ENCODE measurements at regions not wholly inside any gene's neighbourhood (a gene's known extent, or its start where the extent isn't known, plus 50 kb on each side); places are given as distances from the start of the nearest gene placed in this dataset.

DNA sequence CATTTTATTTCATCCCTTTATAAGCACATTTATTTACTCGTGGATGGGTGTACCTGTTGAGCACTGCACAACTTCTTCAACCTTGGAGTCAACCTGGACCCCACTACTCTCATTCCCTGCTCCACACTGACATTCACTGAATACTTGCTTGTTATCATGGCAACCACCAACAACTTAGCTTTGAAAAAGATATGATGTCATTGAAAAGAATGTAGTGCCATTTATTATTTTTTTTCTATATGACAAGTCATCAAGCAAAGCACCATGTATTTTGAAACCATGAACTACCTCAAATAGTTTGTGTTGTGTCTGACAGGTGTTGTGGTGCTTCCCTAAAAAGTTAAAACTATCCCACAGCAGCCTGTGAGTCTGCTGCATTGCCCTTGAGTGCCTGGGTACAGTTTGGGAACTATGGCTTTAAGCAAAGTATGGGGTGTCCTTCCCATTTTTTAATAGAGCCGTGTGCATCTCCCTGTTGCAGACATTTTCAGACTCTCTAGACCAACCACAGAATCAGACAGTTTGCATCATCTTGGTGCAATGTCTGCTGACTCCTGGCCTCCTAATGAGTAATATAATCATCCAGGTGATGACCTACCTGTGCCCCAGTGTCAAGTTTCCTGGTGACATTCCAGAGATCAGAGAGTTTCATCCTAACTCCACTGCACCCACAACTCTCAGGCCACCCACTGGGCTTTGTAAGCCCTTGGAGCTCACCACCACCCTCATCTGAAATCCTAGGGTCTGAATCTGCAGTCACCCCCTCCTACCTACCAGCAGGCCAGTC is 339.7 kb upstream of the PROX1 start:
- TF ChIP-seq, protein P1, sequence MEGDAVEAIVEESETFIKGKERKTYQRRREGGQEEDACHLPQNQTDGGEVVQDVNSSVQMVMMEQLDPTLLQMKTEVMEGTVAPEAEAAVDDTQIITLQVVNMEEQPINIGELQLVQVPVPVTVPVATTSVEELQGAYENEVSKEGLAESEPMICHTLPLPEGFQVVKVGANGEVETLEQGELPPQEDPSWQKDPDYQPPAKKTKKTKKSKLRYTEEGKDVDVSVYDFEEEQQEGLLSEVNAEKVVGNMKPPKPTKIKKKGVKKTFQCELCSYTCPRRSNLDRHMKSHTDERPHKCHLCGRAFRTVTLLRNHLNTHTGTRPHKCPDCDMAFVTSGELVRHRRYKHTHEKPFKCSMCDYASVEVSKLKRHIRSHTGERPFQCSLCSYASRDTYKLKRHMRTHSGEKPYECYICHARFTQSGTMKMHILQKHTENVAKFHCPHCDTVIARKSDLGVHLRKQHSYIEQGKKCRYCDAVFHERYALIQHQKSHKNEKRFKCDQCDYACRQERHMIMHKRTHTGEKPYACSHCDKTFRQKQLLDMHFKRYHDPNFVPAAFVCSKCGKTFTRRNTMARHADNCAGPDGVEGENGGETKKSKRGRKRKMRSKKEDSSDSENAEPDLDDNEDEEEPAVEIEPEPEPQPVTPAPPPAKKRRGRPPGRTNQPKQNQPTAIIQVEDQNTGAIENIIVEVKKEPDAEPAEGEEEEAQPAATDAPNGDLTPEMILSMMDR (IDR thresholded peaks at IDR 0.05; ENCODE audit: unreplicated experiment), result no peak
- no peak for DNase-seq (ENCODE audit: low spot score)
- H3K27ac Mint-ChIP-seq (ENCODE audit: unreplicated experiment), result no peak overlapping the region

DNA sequence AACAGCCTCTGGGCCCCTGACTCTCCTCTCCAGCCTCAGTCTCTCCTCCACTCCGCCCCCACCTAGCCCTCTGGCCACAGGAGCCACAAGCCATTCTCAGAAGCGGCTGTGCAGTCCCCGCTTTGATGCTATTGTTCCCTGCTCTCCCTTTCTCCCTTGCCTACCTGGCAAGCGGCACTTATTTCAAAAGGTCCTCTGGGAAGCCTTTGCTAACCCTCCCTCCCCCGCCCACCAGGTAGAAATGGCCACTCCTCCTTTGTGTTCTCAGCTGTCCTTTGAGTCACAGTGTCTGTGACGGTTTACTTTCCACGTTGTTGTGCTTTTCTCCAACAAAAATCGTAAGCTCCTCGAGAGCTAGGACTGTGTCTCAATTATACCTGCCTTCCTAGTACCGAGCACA is 338.4 kb upstream of the PROX1 start:
- Mint-ChIP-seq H3K4me1 (ENCODE audit: unreplicated experiment) (no peaks in the 10 kb centered on the region), H3K36me3 (ENCODE audit: low read depth, unreplicated experiment) (no peaks in the 10 kb centered on the region), H3K27me3 (ENCODE audit: unreplicated experiment) (no peaks in the 10 kb centered on the region), H3K9me3 (ENCODE audit: unreplicated experiment) (no peaks in the 10 kb centered on the region), H3K27ac (ENCODE audit: unreplicated experiment) (no peak overlapping the region), H3K4me3 (ENCODE audit: unreplicated experiment) (no peak overlapping the region)
- no peak for DNase-seq (ENCODE audit: low spot score)
- TF ChIP-seq, protein P1 (IDR thresholded peaks at IDR 0.05; ENCODE audit: unreplicated experiment), result no peak

More for the DNA sequence above, 339.7 kb upstream of the PROX1 start:
- no peak overlapping the region for H3K4me3 Mint-ChIP-seq (ENCODE audit: unreplicated experiment)
- H3K4me1 Mint-ChIP-seq (ENCODE audit: unreplicated experiment), result no peaks in the 10 kb centered on the region
- no peaks in the 10 kb centered on the region for H3K9me3 Mint-ChIP-seq (ENCODE audit: unreplicated experiment)
- H3K36me3 Mint-ChIP-seq (ENCODE audit: low read depth, unreplicated experiment), result no peaks in the 10 kb centered on the region
- no peaks in the 10 kb centered on the region for H3K27me3 Mint-ChIP-seq (ENCODE audit: unreplicated experiment)

DNA sequence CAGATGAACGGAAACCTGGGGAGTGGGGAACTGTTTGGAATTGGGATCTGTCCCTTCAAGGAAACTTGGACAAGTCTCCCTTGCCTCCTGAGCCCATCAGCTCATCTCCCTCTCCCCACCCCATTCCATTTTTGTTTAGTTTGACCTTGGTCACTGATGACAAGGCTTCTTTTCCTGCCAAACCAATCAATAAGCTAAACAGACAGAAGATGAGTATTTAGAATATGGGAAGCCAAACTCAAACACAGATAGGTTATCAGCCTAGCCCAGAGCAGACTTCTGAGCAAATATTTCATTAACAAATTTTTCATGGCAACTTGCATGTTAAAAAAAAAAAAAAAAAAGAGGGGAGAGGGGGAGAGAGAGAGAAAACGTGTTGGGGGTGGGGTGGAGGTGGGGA is 337.2 kb upstream of the PROX1 start:
- no peaks in the 10 kb centered on the region for H3K4me1 Mint-ChIP-seq (ENCODE audit: unreplicated experiment)
- no peak overlapping the region for H3K27ac Mint-ChIP-seq (ENCODE audit: unreplicated experiment)
- no peak for DNase-seq (ENCODE audit: low spot score)
- TF ChIP-seq, protein P1 (IDR thresholded peaks at IDR 0.05; ENCODE audit: unreplicated experiment), result no peak
- H3K9me3 Mint-ChIP-seq (ENCODE audit: unreplicated experiment), result no peaks in the 10 kb centered on the region
- no peaks in the 10 kb centered on the region for H3K27me3 Mint-ChIP-seq (ENCODE audit: unreplicated experiment)
- H3K36me3 Mint-ChIP-seq (ENCODE audit: low read depth, unreplicated experiment), result no peaks in the 10 kb centered on the region
- H3K4me3 Mint-ChIP-seq (ENCODE audit: unreplicated experiment), result no peak overlapping the region

DNA sequence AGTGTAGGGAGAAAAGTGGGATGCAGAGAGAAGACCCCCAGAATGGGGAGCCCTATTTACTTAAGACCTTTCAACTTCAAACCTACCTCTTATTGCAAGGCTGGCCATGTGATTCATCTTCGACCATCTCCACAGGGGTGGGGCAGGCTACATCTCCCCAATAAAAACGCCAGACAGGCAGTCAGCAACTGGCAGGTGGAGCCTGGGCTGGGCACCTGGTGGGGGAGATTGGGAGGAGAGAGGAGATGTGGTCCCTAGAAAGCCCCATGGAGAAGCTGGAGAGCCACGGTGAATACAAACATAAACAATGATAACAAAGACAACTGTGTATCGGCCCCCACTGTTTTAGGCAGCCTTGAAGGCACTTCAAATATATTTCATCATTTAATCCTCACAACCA is 336.7 kb upstream of the PROX1 start:
- TF ChIP-seq, protein P1 (IDR thresholded peaks at IDR 0.05; ENCODE audit: unreplicated experiment), result no peak
- Mint-ChIP-seq H3K9me3 (ENCODE audit: unreplicated experiment) (no peaks in the 10 kb centered on the region), H3K4me1 (ENCODE audit: unreplicated experiment) (no peaks in the 10 kb centered on the region), H3K27ac (ENCODE audit: unreplicated experiment) (no peak overlapping the region), H3K4me3 (ENCODE audit: unreplicated experiment) (no peak overlapping the region), H3K27me3 (ENCODE audit: unreplicated experiment) (no peaks in the 10 kb centered on the region), H3K36me3 (ENCODE audit: low read depth, unreplicated experiment) (no peaks in the 10 kb centered on the region)
- no peak for DNase-seq (ENCODE audit: low spot score)

DNA sequence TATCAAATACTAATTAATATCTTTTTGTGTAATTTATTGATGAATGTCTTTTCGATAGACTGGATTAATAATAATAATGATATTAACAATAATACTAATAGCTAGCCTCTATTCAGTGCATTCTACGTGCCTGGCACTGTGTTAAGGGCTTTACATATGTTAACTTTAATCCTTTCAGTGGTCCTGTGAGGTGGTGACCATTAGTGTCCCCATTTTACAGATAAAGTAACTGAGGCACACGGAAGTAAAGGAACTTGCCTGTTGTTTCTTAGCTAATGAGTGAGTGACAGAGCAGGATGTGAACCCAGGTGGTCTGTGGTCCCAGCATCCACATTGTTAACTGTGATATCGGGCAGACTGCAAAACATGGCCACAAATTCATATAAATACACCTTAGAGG is 335.7 kb upstream of the PROX1 start:
- Mint-ChIP-seq H3K9me3 (ENCODE audit: unreplicated experiment) (no peaks in the 10 kb centered on the region), H3K27me3 (ENCODE audit: unreplicated experiment) (no peaks in the 10 kb centered on the region), H3K4me1 (ENCODE audit: unreplicated experiment) (no peaks in the 10 kb centered on the region), H3K27ac (ENCODE audit: unreplicated experiment) (no peak overlapping the region), H3K36me3 (ENCODE audit: low read depth, unreplicated experiment) (no peaks in the 10 kb centered on the region), H3K4me3 (ENCODE audit: unreplicated experiment) (no peak overlapping the region)
- TF ChIP-seq, protein P1 (IDR thresholded peaks at IDR 0.05; ENCODE audit: unreplicated experiment), result no peak
- no peak for DNase-seq (ENCODE audit: low spot score)

All from endothelial cell (in vitro differentiated cells).